ENCODE measurements at regions not wholly inside any gene's neighbourhood (a gene's known extent, or its start where the extent isn't known, plus 50 kb on each side); places are given as distances from the start of the nearest gene placed in this dataset.

- no peak overlapping the region for H2AFZ ChIP-seq (ENCODE audit: insufficient read depth, low read length, poor library complexity)
- no CpG with 5 or more reads among the region's 3 CpGs for WGBS (ENCODE audit: extremely low coverage, insufficient coverage, insufficient read length)
- no peak overlapping the region for H4K91ac ChIP-seq (ENCODE audit: low read depth, low read length)
- H3K36me3 ChIP-seq (ENCODE audit: control insufficient read depth in 1 of 2, insufficient read depth in 2 of 2, low read length in 2 of 2), result no peaks in the 10 kb centered on the region
- H3K4ac ChIP-seq (ENCODE audit: low read depth, low read length), result no peak overlapping the region
- H2BK5ac ChIP-seq (ENCODE audit: low read depth, low read length, poor library complexity), result no peak overlapping the region
- H3K4me2 ChIP-seq (ENCODE audit: low read length), result no peak overlapping the region
- no peaks in the 10 kb centered on the region for H3K9me3 ChIP-seq (ENCODE audit: insufficient read depth, low read depth, low read length)
- H3K18ac ChIP-seq (ENCODE audit: low read length), result no peak overlapping the region
- H3K9ac ChIP-seq (ENCODE audit: low read length), result no peak overlapping the region
- no peak overlapping the region for H3K4me3 ChIP-seq (ENCODE audit: low read depth, low read length)
- peak; percentile 13 to 70 for DNase-seq
- no peaks in the 10 kb centered on the region for H3K27me3 ChIP-seq (ENCODE audit: insufficient read depth, low read length)
- no peak overlapping the region for H3K14ac ChIP-seq (ENCODE audit: low read length)
- no peak overlapping the region for H2BK12ac ChIP-seq (ENCODE audit: low read length)
- no peaks in the 10 kb centered on the region for H3K79me2 ChIP-seq (ENCODE audit: control insufficient read depth, insufficient read depth, low read length, poor library complexity)
- no peak overlapping the region for H2AK5ac ChIP-seq (ENCODE audit: low read length)
- no peak overlapping the region for H3K23ac ChIP-seq (ENCODE audit: low read length)
- H2BK120ac ChIP-seq (ENCODE audit: insufficient read depth, low read length, poor library complexity), result no peak overlapping the region
- peaks cover 2 to 5% of the 10 kb centered on the region in 2 experiments for H3K4me1 ChIP-seq (ENCODE audit: control insufficient read depth in 1 of 2, insufficient read depth in 2 of 2, low read length in 2 of 2)
- H4K12ac ChIP-seq (ENCODE audit: low read depth, low read length), result no peak overlapping the region
- no peak overlapping the region for H3K27ac ChIP-seq (ENCODE audit: low read depth, low read length)
- H3K79me1 ChIP-seq (ENCODE audit: low read length), result no peaks in the 10 kb centered on the region
- no peak overlapping the region for H4K8ac ChIP-seq (ENCODE audit: low read depth, low read length)
Observed at GRCh38 chr13:48797127-48797526, 143.4 kb downstream of the CYSLTR2 start.

- Histone ChIP-seq H2BK5ac (ENCODE audit: low read depth, low read length, poor library complexity) (no peak overlapping the region), H3K4me2 (ENCODE audit: low read length) (no peak overlapping the region), H3K79me2 (ENCODE audit: control insufficient read depth, insufficient read depth, low read length, poor library complexity) (no peaks in the 10 kb centered on the region), H3K4me1 (ENCODE audit: control insufficient read depth in 1 of 2, insufficient read depth in 2 of 2, low read length in 2 of 2) (peaks cover 2 to 5% of the 10 kb centered on the region in 2 experiments), H3K9ac (ENCODE audit: low read length) (no peak overlapping the region), H2AK5ac (ENCODE audit: low read length) (no peak overlapping the region), H2BK12ac (ENCODE audit: low read length) (no peak overlapping the region), H3K18ac (ENCODE audit: low read length) (no peak overlapping the region), H2BK120ac (ENCODE audit: insufficient read depth, low read length, poor library complexity) (no peak overlapping the region), H3K27ac (ENCODE audit: low read depth, low read length) (no peak overlapping the region), H3K27me3 (ENCODE audit: insufficient read depth, low read length) (no peaks in the 10 kb centered on the region), H4K8ac (ENCODE audit: low read depth, low read length) (no peak overlapping the region), H3K36me3 (ENCODE audit: control insufficient read depth in 1 of 2, insufficient read depth in 2 of 2, low read length in 2 of 2) (no peaks in the 10 kb centered on the region), H3K79me1 (ENCODE audit: low read length) (no peaks in the 10 kb centered on the region), H2AFZ (ENCODE audit: insufficient read depth, low read length, poor library complexity) (no peak overlapping the region), H4K12ac (ENCODE audit: low read depth, low read length) (no peak overlapping the region), H3K14ac (ENCODE audit: low read length) (no peak overlapping the region), H4K91ac (ENCODE audit: low read depth, low read length) (no peak overlapping the region), H3K4me3 (ENCODE audit: low read depth, low read length) (no peak overlapping the region), H3K4ac (ENCODE audit: low read depth, low read length) (no peak overlapping the region), H3K9me3 (ENCODE audit: insufficient read depth, low read depth, low read length) (no peaks in the 10 kb centered on the region), H3K23ac (ENCODE audit: low read length) (no peak overlapping the region)
- no CpG with 5 or more reads among the region's 1 CpG for WGBS (ENCODE audit: extremely low coverage, insufficient coverage, insufficient read length)
- DNase-seq, result no peak
Observed at GRCh38 chr13:48797761-48798160, 144.0 kb downstream of the CYSLTR2 start.

GRCh38 chr13:48798180-48798579, 144.5 kb downstream of the CYSLTR2 start:
- no peak overlapping the region for H3K23ac ChIP-seq (ENCODE audit: low read length)
- no peak overlapping the region for H2BK120ac ChIP-seq (ENCODE audit: insufficient read depth, low read length, poor library complexity)
- no CpG with 5 or more reads among the region's 2 CpGs for WGBS (ENCODE audit: extremely low coverage, insufficient coverage, insufficient read length)
- H3K27me3 ChIP-seq (ENCODE audit: insufficient read depth, low read length), result no peaks in the 10 kb centered on the region
- H2AK5ac ChIP-seq (ENCODE audit: low read length), result no peak overlapping the region
- no peak overlapping the region for H2AFZ ChIP-seq (ENCODE audit: insufficient read depth, low read length, poor library complexity)
- H3K9me3 ChIP-seq (ENCODE audit: insufficient read depth, low read depth, low read length), result no peaks in the 10 kb centered on the region
- no peak overlapping the region for H3K4ac ChIP-seq (ENCODE audit: low read depth, low read length)
- H3K14ac ChIP-seq (ENCODE audit: low read length), result no peak overlapping the region
- H2BK12ac ChIP-seq (ENCODE audit: low read length), result no peak overlapping the region
- H3K18ac ChIP-seq (ENCODE audit: low read length), result no peak overlapping the region
- H3K79me2 ChIP-seq (ENCODE audit: control insufficient read depth, insufficient read depth, low read length, poor library complexity), result no peaks in the 10 kb centered on the region
- H2BK5ac ChIP-seq (ENCODE audit: low read depth, low read length, poor library complexity), result no peak overlapping the region
- H3K4me2 ChIP-seq (ENCODE audit: low read length), result no peak overlapping the region
- H3K4me1 ChIP-seq (ENCODE audit: control insufficient read depth in 1 of 2, insufficient read depth in 2 of 2, low read length in 2 of 2), result peaks cover 2 to 5% of the 10 kb centered on the region in 2 experiments
- no peak for DNase-seq
- H3K27ac ChIP-seq (ENCODE audit: low read depth, low read length), result no peak overlapping the region
- H3K36me3 ChIP-seq (ENCODE audit: control insufficient read depth in 1 of 2, insufficient read depth in 2 of 2, low read length in 2 of 2), result no peaks in the 10 kb centered on the region
- H3K4me3 ChIP-seq (ENCODE audit: low read depth, low read length), result no peak overlapping the region
- no peak overlapping the region for H4K12ac ChIP-seq (ENCODE audit: low read depth, low read length)
- H3K9ac ChIP-seq (ENCODE audit: low read length), result no peak overlapping the region
- no peak overlapping the region for H4K8ac ChIP-seq (ENCODE audit: low read depth, low read length)
- no peak overlapping the region for H4K91ac ChIP-seq (ENCODE audit: low read depth, low read length)
- H3K79me1 ChIP-seq (ENCODE audit: low read length), result no peaks in the 10 kb centered on the region

GRCh38 chr13:48801255-48801654, 147.5 kb downstream of the CYSLTR2 start:
- Histone ChIP-seq H3K4ac (ENCODE audit: low read depth, low read length) (no peak overlapping the region), H2BK12ac (ENCODE audit: low read length) (no peak overlapping the region), H3K23ac (ENCODE audit: low read length) (no peak overlapping the region), H2BK120ac (ENCODE audit: insufficient read depth, low read length, poor library complexity) (no peak overlapping the region), H3K36me3 (ENCODE audit: control insufficient read depth in 1 of 2, insufficient read depth in 2 of 2, low read length in 2 of 2) (no peaks in the 10 kb centered on the region), H3K14ac (ENCODE audit: low read length) (no peak overlapping the region), H2AK5ac (ENCODE audit: low read length) (no peak overlapping the region), H3K79me2 (ENCODE audit: control insufficient read depth, insufficient read depth, low read length, poor library complexity) (no peaks in the 10 kb centered on the region), H3K79me1 (ENCODE audit: low read length) (no peaks in the 10 kb centered on the region), H2AFZ (ENCODE audit: insufficient read depth, low read length, poor library complexity) (no peak overlapping the region), H3K18ac (ENCODE audit: low read length) (no peak overlapping the region), H3K4me1 (ENCODE audit: control insufficient read depth in 1 of 2, insufficient read depth in 2 of 2, low read length in 2 of 2) (peaks cover 2% of the 10 kb centered on the region in 2 experiments), H3K9me3 (ENCODE audit: insufficient read depth, low read depth, low read length) (no peaks in the 10 kb centered on the region), H4K8ac (ENCODE audit: low read depth, low read length) (no peak overlapping the region), H2BK5ac (ENCODE audit: low read depth, low read length, poor library complexity) (no peak overlapping the region), H4K91ac (ENCODE audit: low read depth, low read length) (no peak overlapping the region), H3K27me3 (ENCODE audit: insufficient read depth, low read length) (no peaks in the 10 kb centered on the region), H3K27ac (ENCODE audit: low read depth, low read length) (no peak overlapping the region), H3K4me3 (ENCODE audit: low read depth, low read length) (no peak overlapping the region), H3K4me2 (ENCODE audit: low read length) (no peak overlapping the region), H3K9ac (ENCODE audit: low read length) (no peak overlapping the region), H4K12ac (ENCODE audit: low read depth, low read length) (no peak overlapping the region)
- WGBS (ENCODE audit: extremely low coverage, insufficient coverage, insufficient read length), result no CpG with 5 or more reads among the region's 3 CpGs
- no peak for DNase-seq
